ENCODE measurements at regions not wholly inside any gene's neighbourhood (a gene's known extent, or its start where the extent isn't known, plus 50 kb on each side); places are given as distances from the start of the nearest gene placed in this dataset.

GRCh38 chr10:108840944-108841343 is 1082.4 kb downstream of the XPNPEP1 start:
- TF ChIP-seq ELF4 (IDR thresholded peaks at IDR 0.05), result no peak
- TF ChIP-seq TARDBP (IDR thresholded peaks at IDR 0.05), result no peak
- no peak for TF ChIP-seq SP1 (IDR thresholded peaks at IDR 0.05)
- TF ChIP-seq FOXK2 (IDR thresholded peaks at IDR 0.05), result no peak
- no peak for TF ChIP-seq BHLHE40 (IDR thresholded peaks at IDR 0.05; ENCODE audit: borderline replicate concordance)
- no peak for TF ChIP-seq NFRKB (IDR thresholded peaks at IDR 0.05)
- no peak for TF ChIP-seq FOXA1 (IDR thresholded peaks at IDR 0.05)
- no peak for TF ChIP-seq PKNOX1 (IDR thresholded peaks at IDR 0.05)
- no peak for TF ChIP-seq FOXM1 (IDR thresholded peaks at IDR 0.05; ENCODE audit: borderline replicate concordance)
- TF ChIP-seq CTBP1 (IDR thresholded peaks at IDR 0.05; ENCODE audit: borderline replicate concordance), result no peak
- TF ChIP-seq SUZ12 (IDR thresholded peaks at IDR 0.05), result no peak
- no peak for TF ChIP-seq L3MBTL2 (conservative IDR thresholded peaks at IDR 0.05)
- TF ChIP-seq ZNF384 (IDR thresholded peaks at IDR 0.05), result no peak

All from HEK293T (cell line).